ENCODE measurements at regions not wholly inside any gene's neighbourhood (a gene's known extent, or its start where the extent isn't known, plus 50 kb on each side); places are given as distances from the start of the nearest gene placed in this dataset.

DNA sequence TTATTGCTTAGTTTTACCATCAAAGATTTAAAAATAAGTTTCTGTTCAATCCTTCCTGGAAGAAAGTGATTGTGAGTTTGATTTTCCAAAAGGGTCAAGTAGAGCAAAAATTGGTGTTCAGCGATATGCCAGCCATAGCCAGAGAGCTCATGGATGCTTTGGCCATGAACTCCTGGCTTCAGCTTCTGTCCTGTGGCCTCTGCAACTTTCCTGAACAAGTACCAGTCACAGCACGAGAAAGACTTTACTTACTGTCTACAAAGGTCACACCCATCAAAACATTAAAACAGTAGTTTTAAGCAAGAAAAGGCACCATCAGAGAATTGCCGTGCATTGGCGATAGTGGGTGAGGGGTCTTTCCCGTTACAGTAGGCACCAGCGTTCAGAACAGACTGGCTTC is 753.0 kb upstream of the SGCG start:
- Histone ChIP-seq H3K9me3 (ENCODE audit: low read length) (no peaks in the 10 kb centered on the region), H3K27me3 (ENCODE audit: insufficient read depth, low read length) (no peaks in the 10 kb centered on the region), H3K36me3 (ENCODE audit: insufficient read depth, low read length) (no peaks in the 10 kb centered on the region), H2AFZ (ENCODE audit: low read depth, low read length) (no peak overlapping the region), H3K4me3 (ENCODE audit: low read length) (no peak overlapping the region), H3K4me1 (ENCODE audit: insufficient read depth, low read length) (no peaks in the 10 kb centered on the region)

DNA sequence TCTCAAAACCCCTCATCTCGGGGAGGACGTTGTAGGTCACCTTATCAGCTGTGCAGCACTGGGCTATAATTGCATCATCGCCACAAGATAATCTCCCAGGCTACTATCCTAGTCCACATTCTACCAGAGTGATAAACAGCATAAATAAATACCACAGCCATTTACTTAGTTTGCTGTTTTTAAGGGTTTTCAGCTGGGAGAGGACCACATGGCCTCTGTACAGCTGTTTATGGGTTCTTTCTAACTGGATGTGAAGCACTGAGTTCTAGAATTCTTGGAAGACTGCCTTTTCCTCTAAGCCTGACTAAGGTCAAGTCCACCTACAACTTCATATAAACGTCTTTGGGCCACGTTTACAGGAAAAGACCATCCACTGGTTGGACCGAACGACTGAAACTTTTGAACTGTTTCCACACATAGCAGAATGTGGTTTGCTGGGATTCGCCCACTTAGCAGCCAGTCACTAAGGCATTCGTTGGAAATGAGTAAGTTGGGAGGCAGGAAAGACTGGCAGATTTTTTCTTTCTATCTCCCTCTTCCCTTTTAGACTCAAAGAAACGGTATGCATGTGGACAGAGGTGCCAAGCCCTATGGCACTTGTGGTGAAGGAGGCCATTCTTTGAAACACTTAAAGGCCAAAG is 752.5 kb upstream of the SGCG start:
- Histone ChIP-seq H2AFZ (ENCODE audit: low read depth, low read length) (no peak overlapping the region), H3K4me1 (ENCODE audit: insufficient read depth, low read length) (peaks cover 2% of the 10 kb centered on the region)

DNA sequence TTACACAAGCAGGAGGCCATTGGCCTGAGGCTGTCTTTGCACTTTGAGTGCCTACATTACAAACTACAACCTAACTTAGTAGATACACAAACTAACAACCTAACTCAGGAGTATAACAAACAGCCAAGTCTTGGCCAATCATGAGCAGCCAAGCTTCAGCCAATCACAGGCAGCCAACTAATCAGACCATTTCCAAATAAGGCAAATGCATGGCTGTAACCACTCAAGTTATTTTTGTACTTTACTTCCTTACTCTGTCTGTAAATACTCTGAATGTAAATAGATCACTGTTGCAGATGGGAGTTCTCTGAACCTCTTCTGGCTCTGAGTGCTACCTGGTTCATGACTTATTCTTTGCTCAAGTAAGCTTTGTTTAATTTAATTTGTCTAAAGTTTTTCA is 748.1 kb upstream of the SGCG start:
- H3K36me3 ChIP-seq (ENCODE audit: insufficient read depth, low read length) = no peaks in the 10 kb centered on the region
- peaks cover 5% of the 10 kb centered on the region for H3K4me1 ChIP-seq (ENCODE audit: insufficient read depth, low read length)

More for the DNA sequence above, 752.5 kb upstream of the SGCG start:
- Histone ChIP-seq H3K36me3 (ENCODE audit: insufficient read depth, low read length) (no peaks in the 10 kb centered on the region), H3K27me3 (ENCODE audit: insufficient read depth, low read length) (no peaks in the 10 kb centered on the region), H3K4me3 (ENCODE audit: low read length) (no peak overlapping the region), H3K9me3 (ENCODE audit: low read length) (no peaks in the 10 kb centered on the region)

DNA sequence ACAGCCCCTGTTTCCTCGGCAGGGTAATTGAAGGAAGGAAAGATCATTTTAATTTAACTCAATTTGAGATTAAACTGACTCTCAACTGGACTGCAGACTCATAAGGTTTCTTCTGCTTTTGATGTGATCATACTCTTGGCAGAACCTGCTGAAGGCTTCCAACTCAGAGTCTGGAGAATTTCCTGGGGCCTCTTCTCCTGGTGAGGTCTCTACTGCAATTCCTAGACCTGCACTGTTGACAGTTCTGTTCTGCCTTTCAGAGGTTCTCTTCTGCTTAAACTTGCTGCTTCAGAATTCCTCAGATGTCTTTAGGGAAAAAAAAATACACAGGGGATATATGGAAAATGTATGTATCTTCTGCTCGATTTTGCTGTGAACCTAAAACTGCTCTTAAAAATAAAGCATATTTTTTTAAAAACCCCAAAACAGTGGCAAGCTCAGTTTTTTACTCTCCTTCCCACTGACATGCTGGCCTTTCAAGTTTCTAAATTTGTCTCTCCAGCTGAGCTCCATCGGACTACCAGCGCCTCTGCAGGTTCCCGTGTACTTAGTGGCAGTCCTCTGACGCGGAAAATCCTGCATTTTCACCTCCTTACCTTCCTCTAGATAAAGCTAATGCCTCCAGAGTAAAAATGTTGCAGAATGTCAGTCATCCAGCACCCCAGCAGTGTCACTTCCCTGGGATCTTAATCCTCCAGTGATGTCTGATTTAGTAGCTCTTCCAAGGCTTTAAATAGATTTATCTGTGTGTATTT is 733.5 kb upstream of the SGCG start:
- H3K27me3 ChIP-seq (ENCODE audit: insufficient read depth, low read length) = no peaks in the 10 kb centered on the region
- H3K36me3 ChIP-seq (ENCODE audit: insufficient read depth, low read length) = no peaks in the 10 kb centered on the region
- peaks cover 16% of the 10 kb centered on the region for H3K4me1 ChIP-seq (ENCODE audit: insufficient read depth, low read length)
- no peaks in the 10 kb centered on the region for H3K9me3 ChIP-seq (ENCODE audit: low read length)
- H3K4me3 ChIP-seq (ENCODE audit: low read length) = no peak overlapping the region
- no peak overlapping the region for H2AFZ ChIP-seq (ENCODE audit: low read depth, low read length)

More for the DNA sequence above, 748.1 kb upstream of the SGCG start:
- Histone ChIP-seq H2AFZ (ENCODE audit: low read depth, low read length) (no peak overlapping the region), H3K4me3 (ENCODE audit: low read length) (no peak overlapping the region), H3K9me3 (ENCODE audit: low read length) (no peaks in the 10 kb centered on the region), H3K27me3 (ENCODE audit: insufficient read depth, low read length) (no peaks in the 10 kb centered on the region)

DNA sequence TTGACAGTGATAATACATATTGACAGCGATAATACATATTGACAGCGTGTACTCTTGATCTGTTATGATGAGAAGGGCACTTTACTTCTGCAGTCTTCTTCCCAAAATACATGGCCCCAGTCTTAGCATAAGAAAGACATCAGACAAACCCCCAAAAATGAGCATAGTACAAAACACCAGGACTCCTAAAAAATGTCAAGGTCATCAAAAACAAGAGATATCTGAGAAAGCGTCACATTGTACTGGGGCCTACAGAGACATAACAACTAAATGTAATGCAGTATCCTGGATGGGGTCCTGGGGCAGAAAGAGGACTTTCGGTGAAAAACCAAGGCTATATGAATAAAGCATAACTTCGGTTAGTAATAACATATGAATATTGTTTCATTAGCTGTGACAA is 731.5 kb upstream of the SGCG start:
- Histone ChIP-seq H3K36me3 (ENCODE audit: insufficient read depth, low read length) (no peaks in the 10 kb centered on the region), H3K9me3 (ENCODE audit: low read length) (peaks cover 2% of the 10 kb centered on the region), H3K4me1 (ENCODE audit: insufficient read depth, low read length) (peaks cover 22% of the 10 kb centered on the region), H2AFZ (ENCODE audit: low read depth, low read length) (no peak overlapping the region), H3K4me3 (ENCODE audit: low read length) (no peak overlapping the region), H3K27me3 (ENCODE audit: insufficient read depth, low read length) (no peaks in the 10 kb centered on the region)

DNA sequence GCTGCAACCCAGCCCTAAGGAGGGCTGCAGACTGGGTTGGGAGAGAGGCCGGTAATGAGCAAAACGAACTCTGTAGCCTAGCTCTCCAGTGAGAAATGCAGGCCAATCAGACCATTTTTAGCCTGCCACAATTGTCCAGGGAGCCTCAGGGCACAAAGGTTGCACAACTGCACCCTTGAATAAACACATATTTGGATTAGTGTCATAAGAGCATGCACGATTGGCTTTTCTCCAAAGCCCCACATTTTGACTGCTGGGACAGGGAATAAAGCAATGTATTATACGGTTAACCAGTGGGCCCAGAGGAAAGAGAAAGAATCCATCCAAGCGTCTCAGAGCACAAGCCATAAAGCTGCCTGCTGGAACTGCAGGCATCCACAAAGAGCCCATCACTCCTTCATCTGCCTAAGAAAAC is 729.4 kb upstream of the SGCG start:
- H3K27me3 ChIP-seq (ENCODE audit: insufficient read depth, low read length) = no peaks in the 10 kb centered on the region
- peak overlapping the region; percentile 51 for H2AFZ ChIP-seq (ENCODE audit: low read depth, low read length)
- peak overlapping the region; percentile 26 for H3K4me3 ChIP-seq (ENCODE audit: low read length)
- H3K36me3 ChIP-seq (ENCODE audit: insufficient read depth, low read length) = no peaks in the 10 kb centered on the region
- peaks cover 2% of the 10 kb centered on the region for H3K9me3 ChIP-seq (ENCODE audit: low read length)
- H3K4me1 ChIP-seq (ENCODE audit: insufficient read depth, low read length) = peaks cover 30% of the 10 kb centered on the region

DNA sequence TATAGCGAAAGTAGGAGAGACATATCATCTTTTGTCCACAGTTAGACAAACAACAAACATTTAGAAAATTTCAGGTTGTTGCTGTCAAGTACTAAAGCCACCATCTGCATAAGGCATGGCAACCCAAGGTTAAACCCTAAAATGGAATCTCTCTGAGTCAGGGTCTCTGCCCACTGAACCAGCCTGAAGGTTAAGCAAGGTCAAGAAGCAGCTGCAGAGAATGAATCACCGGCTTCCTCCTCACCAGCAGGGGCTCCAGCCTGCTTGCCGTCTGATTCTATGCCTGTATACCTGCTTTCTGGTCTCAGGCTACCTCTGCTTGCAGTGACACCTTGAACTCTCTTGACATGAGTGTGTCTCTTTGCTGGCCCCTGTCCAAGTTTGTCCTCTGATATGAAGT is 726.2 kb upstream of the SGCG start:
- Histone ChIP-seq H3K4me3 (ENCODE audit: low read length) (no peak overlapping the region), H3K36me3 (ENCODE audit: insufficient read depth, low read length) (no peaks in the 10 kb centered on the region), H3K27me3 (ENCODE audit: insufficient read depth, low read length) (no peaks in the 10 kb centered on the region), H3K4me1 (ENCODE audit: insufficient read depth, low read length) (peaks cover 30% of the 10 kb centered on the region), H3K9me3 (ENCODE audit: low read length) (peaks cover 2% of the 10 kb centered on the region), H2AFZ (ENCODE audit: low read depth, low read length) (no peak overlapping the region)

DNA sequence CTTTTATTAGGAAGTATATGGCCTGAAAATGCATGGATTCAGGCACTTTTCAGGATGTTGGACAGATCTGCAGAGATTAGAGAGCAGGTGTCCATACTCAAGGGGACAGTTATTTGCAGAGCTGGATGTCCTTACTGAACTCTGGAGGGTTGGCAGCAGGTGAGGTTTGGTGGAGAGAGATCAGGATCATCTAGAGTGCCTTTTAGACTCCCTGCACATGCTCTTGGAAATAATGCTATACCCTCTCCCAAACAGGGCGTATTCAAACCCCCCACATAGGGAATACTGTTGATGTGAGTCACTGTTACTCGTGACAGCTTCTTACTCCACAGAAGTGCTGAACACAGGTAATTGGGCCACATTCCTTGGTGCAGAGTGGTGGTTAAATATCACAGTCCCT is 725.7 kb upstream of the SGCG start:
- no peaks in the 10 kb centered on the region for H3K27me3 ChIP-seq (ENCODE audit: insufficient read depth, low read length)
- H2AFZ ChIP-seq (ENCODE audit: low read depth, low read length) = no peak overlapping the region
- H3K36me3 ChIP-seq (ENCODE audit: insufficient read depth, low read length) = no peaks in the 10 kb centered on the region
- H3K9me3 ChIP-seq (ENCODE audit: low read length) = peaks cover 2% of the 10 kb centered on the region
- no peak overlapping the region for H3K4me3 ChIP-seq (ENCODE audit: low read length)
- peaks cover 30% of the 10 kb centered on the region for H3K4me1 ChIP-seq (ENCODE audit: insufficient read depth, low read length)

DNA sequence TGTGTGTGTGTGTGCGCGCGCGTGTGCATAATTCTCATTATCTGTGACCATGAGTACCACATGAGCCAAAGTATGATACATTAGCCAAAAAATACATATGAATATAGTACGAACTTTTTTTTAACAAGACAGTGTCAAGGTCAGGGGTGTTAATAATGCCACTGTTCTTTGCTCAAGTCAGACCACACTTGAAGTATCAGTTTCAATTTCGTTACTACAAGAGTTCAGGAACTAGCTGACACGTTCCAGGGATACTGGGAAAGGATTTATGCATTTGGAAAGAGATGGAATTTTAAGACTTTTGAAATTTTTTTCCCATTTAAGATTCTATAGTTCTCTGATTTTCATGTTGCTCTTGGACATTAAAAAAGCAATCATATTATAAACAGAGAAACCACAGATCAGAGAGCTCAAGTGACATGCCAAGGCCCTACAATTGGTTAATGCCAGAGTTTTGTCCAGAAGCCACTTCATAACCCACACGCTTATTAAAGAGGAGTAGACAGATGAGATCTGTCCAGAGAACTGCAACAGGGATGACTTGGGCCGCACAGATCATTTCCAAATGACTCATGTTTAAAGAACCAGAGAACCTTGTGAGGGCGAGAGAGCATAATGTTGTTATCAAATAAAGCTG is 718.8 kb upstream of the SGCG start:
- no peaks in the 10 kb centered on the region for H3K27me3 ChIP-seq (ENCODE audit: insufficient read depth, low read length)
- no peak overlapping the region for H2AFZ ChIP-seq (ENCODE audit: low read depth, low read length)
- no peaks in the 10 kb centered on the region for H3K36me3 ChIP-seq (ENCODE audit: insufficient read depth, low read length)
- H3K9me3 ChIP-seq (ENCODE audit: low read length) = no peaks in the 10 kb centered on the region
- no peak overlapping the region for H3K4me3 ChIP-seq (ENCODE audit: low read length)
- no peaks in the 10 kb centered on the region for H3K4me1 ChIP-seq (ENCODE audit: insufficient read depth, low read length)

DNA sequence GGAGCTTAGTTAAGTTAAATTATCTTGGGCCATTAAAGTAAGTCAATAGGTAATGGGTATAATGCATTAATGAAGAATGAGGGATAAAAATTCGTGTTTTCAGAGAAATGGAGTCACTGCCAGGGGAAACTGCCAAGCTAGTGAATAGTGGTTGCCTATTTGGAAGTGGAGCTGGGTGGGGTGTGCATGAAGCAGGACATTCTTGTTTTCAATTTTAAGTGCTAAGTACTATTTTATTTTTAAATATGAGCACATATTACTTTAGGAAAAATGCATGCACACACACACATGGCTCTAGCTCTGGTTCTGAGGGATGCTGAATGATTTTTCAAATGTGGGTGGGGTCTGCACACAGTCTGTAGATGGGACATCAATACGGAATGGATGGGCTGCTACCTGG is 717.7 kb upstream of the SGCG start:
- Histone ChIP-seq H3K4me1 (ENCODE audit: insufficient read depth, low read length) (no peaks in the 10 kb centered on the region), H3K36me3 (ENCODE audit: insufficient read depth, low read length) (no peaks in the 10 kb centered on the region), H3K9me3 (ENCODE audit: low read length) (no peaks in the 10 kb centered on the region), H3K27me3 (ENCODE audit: insufficient read depth, low read length) (no peaks in the 10 kb centered on the region), H3K4me3 (ENCODE audit: low read length) (no peak overlapping the region), H2AFZ (ENCODE audit: low read depth, low read length) (no peak overlapping the region)

DNA sequence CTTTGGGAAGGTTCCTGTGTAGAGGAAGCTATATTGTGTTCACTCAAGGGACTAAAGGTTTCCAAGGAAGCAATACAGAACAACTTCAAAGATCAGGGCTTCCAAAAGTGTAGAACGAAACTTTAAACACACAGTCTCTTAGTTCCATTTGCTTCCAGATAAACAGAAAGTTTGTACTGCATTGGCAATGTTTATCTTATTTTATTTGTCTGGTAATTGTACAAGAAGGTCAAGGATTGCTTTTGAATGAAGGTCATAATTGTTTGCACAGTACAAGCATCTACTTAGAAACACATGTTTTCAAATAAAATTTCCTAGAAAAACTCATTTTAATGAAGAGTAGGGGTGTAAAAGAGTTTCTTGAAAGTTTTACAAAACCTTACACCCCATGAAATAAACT is 712.7 kb upstream of the SGCG start:
- no peaks in the 10 kb centered on the region for H3K36me3 ChIP-seq (ENCODE audit: insufficient read depth, low read length)
- H3K4me3 ChIP-seq (ENCODE audit: low read length) = no peak overlapping the region
- H3K9me3 ChIP-seq (ENCODE audit: low read length) = no peaks in the 10 kb centered on the region
- no peaks in the 10 kb centered on the region for H3K27me3 ChIP-seq (ENCODE audit: insufficient read depth, low read length)
- H3K4me1 ChIP-seq (ENCODE audit: insufficient read depth, low read length) = no peaks in the 10 kb centered on the region
- H2AFZ ChIP-seq (ENCODE audit: low read depth, low read length) = no peak overlapping the region

DNA sequence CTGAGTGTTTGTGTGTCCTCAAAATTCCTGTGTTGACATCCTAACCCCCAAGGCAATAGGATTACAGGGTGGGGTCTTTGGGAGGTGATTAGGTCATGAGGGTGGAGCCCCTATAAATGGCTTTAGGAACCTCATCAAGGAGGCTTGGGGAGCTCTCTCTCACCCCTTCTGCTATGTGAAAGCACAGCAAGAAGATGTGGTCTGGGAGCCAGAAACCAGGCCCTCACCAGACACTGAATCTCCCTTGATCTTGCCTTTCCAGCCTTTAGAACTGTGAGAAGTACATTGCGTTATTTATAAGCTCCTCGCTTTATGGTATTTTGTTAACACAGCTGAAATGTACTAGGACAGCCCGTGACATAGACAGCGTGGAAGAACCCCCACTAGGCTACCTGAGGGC is 712.0 kb upstream of the SGCG start:
- Histone ChIP-seq H3K4me1 (ENCODE audit: insufficient read depth, low read length) (no peaks in the 10 kb centered on the region), H3K36me3 (ENCODE audit: insufficient read depth, low read length) (no peaks in the 10 kb centered on the region), H3K4me3 (ENCODE audit: low read length) (no peak overlapping the region), H2AFZ (ENCODE audit: low read depth, low read length) (no peak overlapping the region), H3K9me3 (ENCODE audit: low read length) (no peaks in the 10 kb centered on the region), H3K27me3 (ENCODE audit: insufficient read depth, low read length) (no peaks in the 10 kb centered on the region)

DNA sequence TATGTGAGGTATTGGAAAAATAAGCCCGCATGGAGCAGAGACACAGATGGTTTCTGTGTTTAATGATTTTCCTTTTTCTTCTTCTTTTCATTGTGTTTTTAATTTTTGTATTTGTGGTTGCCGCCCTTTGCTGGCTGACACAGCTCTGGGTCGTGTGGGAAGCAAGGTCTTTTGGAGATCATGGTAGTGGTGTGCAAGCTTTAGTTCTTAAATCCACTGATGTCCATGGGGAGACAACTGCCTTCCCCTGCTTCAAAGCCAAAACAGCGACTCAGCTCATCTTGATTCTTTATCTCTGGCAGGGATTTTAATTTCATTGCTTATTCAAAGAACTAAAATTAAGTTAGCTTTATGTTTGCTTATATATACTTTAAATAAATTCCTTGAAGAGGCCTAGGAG is 711.3 kb upstream of the SGCG start:
- H3K27me3 ChIP-seq (ENCODE audit: insufficient read depth, low read length) = no peaks in the 10 kb centered on the region
- no peaks in the 10 kb centered on the region for H3K4me1 ChIP-seq (ENCODE audit: insufficient read depth, low read length)
- no peaks in the 10 kb centered on the region for H3K36me3 ChIP-seq (ENCODE audit: insufficient read depth, low read length)
- no peak overlapping the region for H3K4me3 ChIP-seq (ENCODE audit: low read length)
- H3K9me3 ChIP-seq (ENCODE audit: low read length) = no peaks in the 10 kb centered on the region
- H2AFZ ChIP-seq (ENCODE audit: low read depth, low read length) = no peak overlapping the region

Measured in neuron (in vitro differentiated cells).